NT2/D1 (cell line): ENCODE measurements at regions not wholly inside any gene's neighbourhood (a gene's known extent, or its start where the extent isn't known, plus 50 kb on each side); places are given as distances from the start of the nearest gene placed in this dataset.

Experiments used
- SUZ12 ChIP-seq: IDR thresholded peaks from 2 replicates; pipeline ENCODE4 v1.6.1; 2011; ENCODE audit not compliant: insufficient read length, insufficient read depth; ENCODE audit errors: extremely low read depth
- YY1 ChIP-seq: IDR thresholded peaks from 2 replicates; pipeline ENCODE4 v1.6.1; 2011; ENCODE audit not compliant: insufficient read length, insufficient read depth
- ZNF274 ChIP-seq: IDR thresholded peaks from 2 replicates; pipeline ENCODE4 v1.6.1; 2011; ENCODE audit warnings: mild to moderate bottlenecking, low read depth, low read length

- TF ChIP-seq ZNF274: no peak
- no peak for TF ChIP-seq SUZ12
- TF ChIP-seq YY1: no peak
These were observed 456.4 kb upstream of the DEPDC1 start for GRCh38 chr1:68953311-68953710.
